Rectal smooth muscle tissue (tissue), 1 donor: ENCODE measurements at regions not wholly inside any gene's neighbourhood (a gene's known extent, or its start where the extent isn't known, plus 50 kb on each side); places are given as distances from the start of the nearest gene placed in this dataset.

Source experiments
- H3K27ac ChIP-seq: one replicate; pipeline ENCODE4 v1.7.0; 2013; ENCODE audit warnings: low read depth, low read length, inconsistent platforms
- H3K27me3 ChIP-seq: one replicate; pipeline ENCODE4 v1.7.0; 2013; ENCODE audit warnings: low read length; ENCODE audit not compliant: control insufficient read depth, insufficient read depth
- H3K36me3 ChIP-seq: one replicate; pipeline ENCODE4 v1.7.0; 2013; ENCODE audit warnings: low read length; ENCODE audit not compliant: control insufficient read depth, insufficient read depth
- H3K4me1 ChIP-seq: one replicate; pipeline ENCODE4 v1.7.0; 2013; ENCODE audit warnings: low read length; ENCODE audit not compliant: control insufficient read depth, insufficient read depth
- H3K4me3 ChIP-seq: one replicate; pipeline ENCODE4 v1.7.0; 2013; ENCODE audit warnings: low read length
- H3K9ac ChIP-seq: one replicate; pipeline ENCODE4 v1.7.0; 2013; ENCODE audit warnings: low read length

- Histone ChIP-seq H3K9ac (no peak overlapping the region), H3K36me3 (no peaks in the 10 kb centered on the region), H3K4me3 (no peak overlapping the region), H3K4me1 (no peaks in the 10 kb centered on the region), H3K27me3 (no peaks in the 10 kb centered on the region), H3K27ac (no peak overlapping the region)
Measured at GRCh38 chr18:26708806-26709716, 156.4 kb downstream of the AQP4 start.

GRCh38 chr18:26706911-26707351 is 158.6 kb downstream of the AQP4 start:
- no peak overlapping the region for H3K27ac ChIP-seq
- no peaks in the 10 kb centered on the region for H3K4me1 ChIP-seq
- H3K27me3 ChIP-seq: no peaks in the 10 kb centered on the region
- H3K36me3 ChIP-seq: no peaks in the 10 kb centered on the region
- no peak overlapping the region for H3K9ac ChIP-seq
- H3K4me3 ChIP-seq: no peak overlapping the region

GRCh38 chr18:26705757-26706156 is 157.4 kb upstream of the KCTD1 start:
- no peaks in the 10 kb centered on the region for H3K4me1 ChIP-seq
- H3K27me3 ChIP-seq: no peaks in the 10 kb centered on the region
- H3K27ac ChIP-seq: no peak overlapping the region
- no peak overlapping the region for H3K9ac ChIP-seq
- H3K36me3 ChIP-seq: no peaks in the 10 kb centered on the region
- H3K4me3 ChIP-seq: no peak overlapping the region

- Histone ChIP-seq H3K36me3 (no peaks in the 10 kb centered on the region), H3K27me3 (no peaks in the 10 kb centered on the region), H3K4me1 (no peaks in the 10 kb centered on the region), H3K27ac (no peak overlapping the region), H3K4me3 (no peak overlapping the region), H3K9ac (no peak overlapping the region)
Measured at GRCh38 chr18:26703170-26703930, 155.0 kb upstream of the KCTD1 start.

- H3K27me3 ChIP-seq: no peaks in the 10 kb centered on the region
- no peak overlapping the region for H3K27ac ChIP-seq
- H3K4me3 ChIP-seq: no peak overlapping the region
- H3K9ac ChIP-seq: no peak overlapping the region
- H3K4me1 ChIP-seq: no peaks in the 10 kb centered on the region
- no peaks in the 10 kb centered on the region for H3K36me3 ChIP-seq
Measured at GRCh38 chr18:26702086-26702485, 153.7 kb upstream of the KCTD1 start.

GRCh38 chr18:26700728-26701127 is 152.4 kb upstream of the KCTD1 start:
- Histone ChIP-seq H3K36me3 (no peaks in the 10 kb centered on the region), H3K4me3 (no peak overlapping the region), H3K9ac (no peak overlapping the region)

GRCh38 chr18:26700201-26700600 is 151.8 kb upstream of the KCTD1 start:
- Histone ChIP-seq H3K9ac (no peak overlapping the region), H3K4me3 (no peak overlapping the region), H3K4me1 (no peaks in the 10 kb centered on the region), H3K27me3 (no peaks in the 10 kb centered on the region), H3K27ac (no peak overlapping the region), H3K36me3 (no peaks in the 10 kb centered on the region)

More at GRCh38 chr18:26700728-26701127, 152.4 kb upstream of the KCTD1 start:
- H3K27me3 ChIP-seq: no peaks in the 10 kb centered on the region
- no peak overlapping the region for H3K27ac ChIP-seq
- no peaks in the 10 kb centered on the region for H3K4me1 ChIP-seq

GRCh38 chr18:26697186-26697884 is 149.0 kb upstream of the KCTD1 start:
- Histone ChIP-seq H3K27ac (no peak overlapping the region), H3K4me1 (no peaks in the 10 kb centered on the region), H3K9ac (no peak overlapping the region), H3K27me3 (no peaks in the 10 kb centered on the region), H3K4me3 (no peak overlapping the region), H3K36me3 (no peaks in the 10 kb centered on the region)

- Histone ChIP-seq H3K4me3 (no peak overlapping the region), H3K4me1 (no peaks in the 10 kb centered on the region), H3K9ac (no peak overlapping the region), H3K36me3 (no peaks in the 10 kb centered on the region), H3K27ac (no peak overlapping the region), H3K27me3 (no peaks in the 10 kb centered on the region)
Measured at GRCh38 chr18:26696786-26697185, 148.4 kb upstream of the KCTD1 start.

- Histone ChIP-seq H3K9ac (no peak overlapping the region), H3K27me3 (no peaks in the 10 kb centered on the region), H3K27ac (no peak overlapping the region), H3K4me3 (no peak overlapping the region), H3K36me3 (no peaks in the 10 kb centered on the region), H3K4me1 (no peaks in the 10 kb centered on the region)
Measured at GRCh38 chr18:26696308-26696707, 148.0 kb upstream of the KCTD1 start.

- H3K9ac ChIP-seq: no peak overlapping the region
- no peaks in the 10 kb centered on the region for H3K27me3 ChIP-seq
- H3K4me3 ChIP-seq: no peak overlapping the region
- no peaks in the 10 kb centered on the region for H3K36me3 ChIP-seq
- no peak overlapping the region for H3K27ac ChIP-seq
- H3K4me1 ChIP-seq: no peaks in the 10 kb centered on the region
Measured at GRCh38 chr18:26689226-26689879, 141.0 kb upstream of the KCTD1 start.

- Histone ChIP-seq H3K4me3 (no peak overlapping the region), H3K9ac (no peak overlapping the region), H3K27ac (no peak overlapping the region)
Measured at GRCh38 chr18:26686532-26686931, 138.2 kb upstream of the KCTD1 start.

More at GRCh38 chr18:26686532-26686931, 138.2 kb upstream of the KCTD1 start:
- no peaks in the 10 kb centered on the region for H3K36me3 ChIP-seq
- H3K4me1 ChIP-seq: no peaks in the 10 kb centered on the region
- H3K27me3 ChIP-seq: no peaks in the 10 kb centered on the region
